Tibial nerve (tissue), 4 donors: ENCODE measurements at regions not wholly inside any gene's neighbourhood (a gene's known extent, or its start where the extent isn't known, plus 50 kb on each side); places are given as distances from the start of the nearest gene placed in this dataset.

Experiments used
- DNase-seq, 2 donors: peaks; one replicate each; pipeline ENCODE4 v3.0.0-alpha.2; 2019; ENCODE audit warnings: low spot score in 2 of 2
- H3K27ac ChIP-seq, 4 donors: fragments of 200-600 bp; sonication (generic) in 3 of 4; one replicate each; pipeline ENCODE4 v1.5.1; 2017 to 2019; ENCODE audit warnings: mild to moderate bottlenecking in 1 of 4
- H3K27me3 ChIP-seq, 2 donors: fragments of 200-600 bp; sonication (generic) in 1 of 2; one replicate each; pipeline versions ENCODE4 v1.5.1 to v1.6.0; 2017 to 2019
- H3K36me3 ChIP-seq, 3 donors: fragments of 200-600 bp; sonication (generic); one replicate each; pipeline ENCODE4 v1.5.1; 2018 to 2019
- H3K4me1 ChIP-seq, 4 donors: fragments of 200-600 bp; sonication (generic) in 3 of 4; one replicate each; pipeline ENCODE4 v1.5.1; 2017 to 2019
- H3K4me3 ChIP-seq, 4 donors: fragments of 200-600 bp; sonication (generic) in 3 of 4; one replicate each; pipeline ENCODE4 v1.5.1; 2017 to 2019; ENCODE audit warnings: mild to moderate bottlenecking in 1 of 4, moderate library complexity in 1 of 4
- H3K9me3 ChIP-seq, 4 donors: fragments of 200-600 bp; sonication (generic) in 3 of 4; one replicate each; pipeline ENCODE4 v1.5.1; 2017 to 2019
- EP300 ChIP-seq, 2 donors: sonication (generic); formaldehyde crosslinking; IDR thresholded peaks; one replicate each; pipeline ENCODE4 v1.6.1; 2017; ENCODE audit warnings: antibody characterized with exemption in 2 of 2, mild to moderate bottlenecking in 1 of 2
- POLR2A ChIP-seq, 2 donors: fragments of 450-650 bp; IDR thresholded peaks; one replicate each; pipeline ENCODE4 v1.6.1; 2017; ENCODE audit warnings: antibody characterized with exemption in 2 of 2, mild to moderate bottlenecking in 2 of 2, moderate library complexity in 2 of 2
- WGBS, 2 donors: methylation state at CpG; one replicate each; pipeline ENCODE4 v1.1.5; 2018; 5-methylcytosine and 5-hydroxymethylcytosine counted together
- TF ChIP-seq, protein P1 (sequence below), 5 experiments: fragments of 200-600 bp in 3 of 5; fragments of 450-650 bp in 2 of 5; sonication (generic) in 3 of 5; IDR thresholded peaks; one replicate each; pipeline ENCODE4 v1.5.1; 2016 to 2019; ENCODE audit warnings: antibody characterized with exemption in 5 of 5, mild to moderate bottlenecking in 3 of 5, moderate library complexity in 2 of 5

- H3K27ac ChIP-seq, result peak overlapping the region in 2 of 4 donors; percentile 58 to 73
- H3K4me3 ChIP-seq, result no peak overlapping the region
- DNase-seq, result no peak
- TF ChIP-seq, protein P1, sequence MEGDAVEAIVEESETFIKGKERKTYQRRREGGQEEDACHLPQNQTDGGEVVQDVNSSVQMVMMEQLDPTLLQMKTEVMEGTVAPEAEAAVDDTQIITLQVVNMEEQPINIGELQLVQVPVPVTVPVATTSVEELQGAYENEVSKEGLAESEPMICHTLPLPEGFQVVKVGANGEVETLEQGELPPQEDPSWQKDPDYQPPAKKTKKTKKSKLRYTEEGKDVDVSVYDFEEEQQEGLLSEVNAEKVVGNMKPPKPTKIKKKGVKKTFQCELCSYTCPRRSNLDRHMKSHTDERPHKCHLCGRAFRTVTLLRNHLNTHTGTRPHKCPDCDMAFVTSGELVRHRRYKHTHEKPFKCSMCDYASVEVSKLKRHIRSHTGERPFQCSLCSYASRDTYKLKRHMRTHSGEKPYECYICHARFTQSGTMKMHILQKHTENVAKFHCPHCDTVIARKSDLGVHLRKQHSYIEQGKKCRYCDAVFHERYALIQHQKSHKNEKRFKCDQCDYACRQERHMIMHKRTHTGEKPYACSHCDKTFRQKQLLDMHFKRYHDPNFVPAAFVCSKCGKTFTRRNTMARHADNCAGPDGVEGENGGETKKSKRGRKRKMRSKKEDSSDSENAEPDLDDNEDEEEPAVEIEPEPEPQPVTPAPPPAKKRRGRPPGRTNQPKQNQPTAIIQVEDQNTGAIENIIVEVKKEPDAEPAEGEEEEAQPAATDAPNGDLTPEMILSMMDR (IDR thresholded peaks at IDR 0.05), result no peak
- TF ChIP-seq POLR2A (IDR thresholded peaks at IDR 0.05) (no peak), EP300 (IDR thresholded peaks at IDR 0.05) (no peak)
- H3K4me1 ChIP-seq, result peaks cover 0 to 8% (median 3%) of the 10 kb centered on the region in 4 donors
- H3K9me3 ChIP-seq, result no peaks in the 10 kb centered on the region
- H3K36me3 ChIP-seq, result no peaks in the 10 kb centered on the region
- no peaks in the 10 kb centered on the region for H3K27me3 ChIP-seq
- 5 to 6% methylated on average over 3 of the region's 3 CpGs for WGBS, 2 donors
Observed at GRCh38 chr4:15349531-15349935, 78.3 kb upstream of the C1QTNF7 start.

DNA sequence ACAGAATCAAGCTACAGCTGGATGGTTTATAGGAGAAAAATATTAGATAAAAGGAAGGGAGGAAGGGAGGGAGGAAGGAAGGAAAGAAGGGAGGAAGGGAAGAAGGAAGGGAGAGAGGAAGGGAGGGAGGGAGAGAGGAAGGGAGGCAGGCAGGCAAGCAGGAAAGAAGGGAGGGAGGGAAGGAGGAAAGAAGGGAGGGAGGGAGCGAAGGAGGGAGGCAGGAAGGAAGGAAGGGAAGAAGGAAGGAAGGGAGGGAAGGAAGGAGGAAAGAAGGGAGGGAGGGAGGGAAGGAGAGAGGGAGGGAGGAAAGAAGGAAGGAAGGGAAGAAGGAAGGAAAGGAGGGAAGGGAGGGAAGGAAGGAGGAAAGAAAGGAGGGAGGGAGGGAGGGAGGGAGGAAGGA is 77.9 kb upstream of the C1QTNF7 start:
- no peaks in the 10 kb centered on the region for H3K27me3 ChIP-seq
- H3K9me3 ChIP-seq, result no peaks in the 10 kb centered on the region
- no peaks in the 10 kb centered on the region for H3K36me3 ChIP-seq
- peaks cover 0 to 8% (median 3%) of the 10 kb centered on the region in 4 donors for H3K4me1 ChIP-seq
- TF ChIP-seq EP300 (IDR thresholded peaks at IDR 0.05) (no peak), POLR2A (IDR thresholded peaks at IDR 0.05) (no peak)
- 74 to 94% methylated on average over 1 of the region's 1 CpG for WGBS, 2 donors
- H3K4me3 ChIP-seq, result no peak overlapping the region
- no peak for DNase-seq
- peak overlapping the region in 2 of 4 donors; percentile 58 to 73 for H3K27ac ChIP-seq

DNA sequence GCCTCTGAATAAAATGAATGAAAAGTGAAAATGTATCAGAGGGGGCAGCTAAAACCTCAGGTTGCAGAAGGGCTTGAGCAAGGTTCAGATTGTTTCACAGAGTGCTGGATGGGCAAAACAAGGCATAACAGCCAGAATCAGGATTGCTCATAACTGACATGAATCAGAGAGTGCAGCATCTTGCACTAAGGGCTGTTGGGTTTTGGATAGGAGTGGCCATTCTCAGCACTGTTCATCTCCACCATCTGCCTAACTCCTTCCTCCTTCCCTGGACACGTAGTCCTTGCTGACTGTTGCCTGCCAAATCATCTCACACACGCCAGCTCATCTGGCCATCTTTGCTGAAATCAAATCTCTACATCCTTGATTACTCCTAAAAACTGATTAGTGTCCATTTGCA is 75.3 kb upstream of the C1QTNF7 start:
- H3K9me3 ChIP-seq, result no peaks in the 10 kb centered on the region
- no peak overlapping the region for H3K4me3 ChIP-seq
- TF ChIP-seq POLR2A (IDR thresholded peaks at IDR 0.05) (no peak), EP300 (IDR thresholded peaks at IDR 0.05) (no peak)
- TF ChIP-seq, protein P1 (IDR thresholded peaks at IDR 0.05), result no peak
- H3K4me1 ChIP-seq, result peaks cover 0 to 8% (median 3%) of the 10 kb centered on the region in 4 donors
- 67 to 68% methylated on average over 2 of the region's 2 CpGs for WGBS, 2 donors
- H3K27ac ChIP-seq, result no peak overlapping the region
- no peak for DNase-seq
- no peaks in the 10 kb centered on the region for H3K27me3 ChIP-seq
- H3K36me3 ChIP-seq, result no peaks in the 10 kb centered on the region

GRCh38 chr4:15353207-15353606 is 74.6 kb upstream of the C1QTNF7 start:
- no peak for DNase-seq
- Histone ChIP-seq H3K9me3 (no peaks in the 10 kb centered on the region), H3K4me1 (peaks cover 0 to 8% (median 3%) of the 10 kb centered on the region in 4 donors), H3K36me3 (no peaks in the 10 kb centered on the region), H3K27me3 (no peaks in the 10 kb centered on the region), H3K27ac (peak overlapping the region in 2 of 4 donors; percentile 7 to 10), H3K4me3 (no peak overlapping the region)
- no peak for TF ChIP-seq POLR2A (IDR thresholded peaks at IDR 0.05)
- no peak for TF ChIP-seq EP300 (IDR thresholded peaks at IDR 0.05)
- TF ChIP-seq, protein P1 (IDR thresholded peaks at IDR 0.05), result no peak
- WGBS, 2 donors, result 42 to 52% methylated on average over 3 of the region's 3 CpGs

DNA sequence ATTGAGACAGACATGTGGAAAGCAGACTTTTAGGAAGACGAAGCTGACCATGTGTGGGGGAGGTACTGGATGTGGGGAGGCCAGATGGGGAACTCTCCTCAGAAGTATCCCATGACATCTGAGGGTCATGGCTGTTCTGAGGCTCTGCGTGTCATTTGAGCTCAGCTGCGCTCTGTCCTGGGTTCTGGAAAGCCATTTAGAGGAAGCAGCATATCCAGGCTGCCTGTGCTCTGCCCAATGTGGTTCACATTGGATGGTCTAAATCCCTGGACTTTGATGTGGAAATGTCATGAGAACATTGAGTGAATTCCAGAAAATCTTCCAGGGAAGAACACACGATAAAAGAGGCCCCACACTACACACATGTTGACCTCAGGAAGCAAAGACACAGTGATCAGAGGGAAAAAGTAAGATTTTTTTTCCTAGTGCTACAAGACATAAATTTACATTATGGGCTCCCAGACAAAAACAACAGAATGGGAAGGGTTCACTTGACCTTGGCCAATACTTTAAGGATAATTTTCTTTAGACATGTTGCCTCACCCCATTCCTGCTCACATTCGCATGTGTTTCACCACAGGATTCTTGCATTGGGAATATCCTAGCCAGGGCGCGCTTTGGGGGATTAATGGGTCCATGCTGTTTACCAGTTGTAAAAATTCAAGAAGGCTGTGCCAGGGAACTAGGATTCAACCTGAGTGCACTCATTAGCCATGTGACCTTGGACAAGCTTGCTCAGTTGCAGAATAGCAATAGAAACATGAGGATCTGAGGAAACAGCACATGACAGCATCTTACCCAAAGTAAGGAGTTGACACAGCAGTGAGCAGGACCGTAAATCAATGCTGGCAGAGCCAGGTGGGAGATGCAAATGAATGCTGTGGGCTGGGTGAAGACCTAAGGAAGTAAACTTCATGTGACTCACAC is 73.2 kb upstream of the C1QTNF7 start:
- H3K4me3 ChIP-seq, result no peak overlapping the region

More for the DNA sequence above, 73.2 kb upstream of the C1QTNF7 start:
- DNase-seq, result peak; percentile 37 to 38
- Histone ChIP-seq H3K27me3 (no peaks in the 10 kb centered on the region), H3K9me3 (no peaks in the 10 kb centered on the region), H3K4me1 (peaks cover 0 to 3% (median under 1%) of the 10 kb centered on the region in 4 donors), H3K36me3 (no peaks in the 10 kb centered on the region), H3K27ac (peak overlapping the region in 2 of 4 donors; percentile 50)
- TF ChIP-seq POLR2A (IDR thresholded peaks at IDR 0.05) (no peak), EP300 (IDR thresholded peaks at IDR 0.05) (peak in 1 of 2 donors; percentile 43)
- TF ChIP-seq, protein P1 (IDR thresholded peaks at IDR 0.05), result no peak
- WGBS, 2 donors, result 67 to 71% methylated on average over 8 of the region's 8 CpGs
